ENCODE measurements at regions not wholly inside any gene's neighbourhood (a gene's known extent, or its start where the extent isn't known, plus 50 kb on each side); places are given as distances from the start of the nearest gene placed in this dataset.
"Not testable (repeated sequence)": the region's sequence is repeated elsewhere in the genome, so short reads cannot be mapped to it uniquely, and the experiment has no call there.

DNA sequence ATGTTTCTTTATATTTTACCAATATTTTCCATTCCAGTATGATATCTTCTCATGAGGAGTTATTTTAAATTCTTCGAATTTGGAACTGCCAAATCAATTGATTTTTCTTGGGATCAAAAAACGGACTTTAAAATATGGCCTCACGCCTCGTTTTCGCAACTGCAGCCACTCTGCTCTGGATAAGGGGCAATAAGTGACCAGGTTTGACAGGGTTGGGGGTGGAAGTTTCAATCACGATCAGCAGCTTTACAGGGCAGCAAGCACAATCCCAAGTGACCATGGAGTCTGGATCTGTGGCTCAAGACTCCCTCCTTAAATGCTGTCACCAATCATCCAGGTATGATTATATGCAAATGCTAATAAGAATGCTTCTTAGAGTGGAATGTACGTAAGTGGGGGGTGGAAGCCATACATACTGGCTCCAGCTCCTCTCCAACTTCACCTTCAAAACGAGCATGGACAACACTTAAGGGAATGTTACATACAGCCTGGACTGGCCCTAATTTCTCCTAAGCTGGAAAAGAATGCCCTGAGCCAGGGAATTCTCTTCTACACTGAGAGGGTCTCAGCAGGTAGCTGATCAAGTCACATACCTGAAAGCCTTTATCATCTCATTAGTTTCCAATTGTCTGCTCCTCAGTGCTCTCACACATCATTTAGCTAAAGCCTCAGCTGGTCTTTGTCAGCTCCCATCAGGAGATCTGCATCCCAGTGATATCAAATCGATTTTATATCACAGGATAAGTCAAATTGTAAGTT, 176.9 kb upstream of the DCAF8L1 start:
- H4K20me1 ChIP-seq (ENCODE audit: insufficient read depth): no peaks in the 10 kb centered on the region
- no peak overlapping the region for H3K9ac ChIP-seq
- no peak overlapping the region for H2AFZ ChIP-seq (ENCODE audit: low read depth)
- H3K27ac ChIP-seq: no peak overlapping the region
- TF ChIP-seq, protein P1, sequence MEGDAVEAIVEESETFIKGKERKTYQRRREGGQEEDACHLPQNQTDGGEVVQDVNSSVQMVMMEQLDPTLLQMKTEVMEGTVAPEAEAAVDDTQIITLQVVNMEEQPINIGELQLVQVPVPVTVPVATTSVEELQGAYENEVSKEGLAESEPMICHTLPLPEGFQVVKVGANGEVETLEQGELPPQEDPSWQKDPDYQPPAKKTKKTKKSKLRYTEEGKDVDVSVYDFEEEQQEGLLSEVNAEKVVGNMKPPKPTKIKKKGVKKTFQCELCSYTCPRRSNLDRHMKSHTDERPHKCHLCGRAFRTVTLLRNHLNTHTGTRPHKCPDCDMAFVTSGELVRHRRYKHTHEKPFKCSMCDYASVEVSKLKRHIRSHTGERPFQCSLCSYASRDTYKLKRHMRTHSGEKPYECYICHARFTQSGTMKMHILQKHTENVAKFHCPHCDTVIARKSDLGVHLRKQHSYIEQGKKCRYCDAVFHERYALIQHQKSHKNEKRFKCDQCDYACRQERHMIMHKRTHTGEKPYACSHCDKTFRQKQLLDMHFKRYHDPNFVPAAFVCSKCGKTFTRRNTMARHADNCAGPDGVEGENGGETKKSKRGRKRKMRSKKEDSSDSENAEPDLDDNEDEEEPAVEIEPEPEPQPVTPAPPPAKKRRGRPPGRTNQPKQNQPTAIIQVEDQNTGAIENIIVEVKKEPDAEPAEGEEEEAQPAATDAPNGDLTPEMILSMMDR (conservative IDR thresholded peaks at IDR 0.05; ENCODE audit: low read depth, low read length): no peak
- no peak overlapping the region for H3K4me2 ChIP-seq
- no peak overlapping the region for H3K4me3 ChIP-seq (IDR thresholded peaks at IDR 0.05; ENCODE audit: insufficient read depth, low read depth, low read length)
- no peaks in the 10 kb centered on the region for H3K36me3 ChIP-seq (ENCODE audit: insufficient read depth)
- H3K27me3 ChIP-seq (ENCODE audit: insufficient read depth, low read depth): no peaks in the 10 kb centered on the region
- H3K4me1 ChIP-seq (ENCODE audit: low read depth, poor library complexity, severe bottlenecking): no peaks in the 10 kb centered on the region
- H3K79me2 ChIP-seq (ENCODE audit: insufficient read depth, low read depth): no peaks in the 10 kb centered on the region

GRCh38 chrX:28152263-28152662, 171.0 kb upstream of the DCAF8L1 start:
- not testable (repeated sequence) for H2AFZ ChIP-seq (ENCODE audit: low read depth); H4K20me1 ChIP-seq (ENCODE audit: insufficient read depth); H3K4me1 ChIP-seq (ENCODE audit: low read depth, poor library complexity, severe bottlenecking); H3K79me2 ChIP-seq (ENCODE audit: insufficient read depth, low read depth); H3K4me3 ChIP-seq (IDR thresholded peaks at IDR 0.05; ENCODE audit: insufficient read depth, low read depth, low read length); H3K4me2 ChIP-seq; H3K27me3 ChIP-seq (ENCODE audit: insufficient read depth, low read depth); H3K9ac ChIP-seq; H3K27ac ChIP-seq; H3K36me3 ChIP-seq (ENCODE audit: insufficient read depth)

DNA sequence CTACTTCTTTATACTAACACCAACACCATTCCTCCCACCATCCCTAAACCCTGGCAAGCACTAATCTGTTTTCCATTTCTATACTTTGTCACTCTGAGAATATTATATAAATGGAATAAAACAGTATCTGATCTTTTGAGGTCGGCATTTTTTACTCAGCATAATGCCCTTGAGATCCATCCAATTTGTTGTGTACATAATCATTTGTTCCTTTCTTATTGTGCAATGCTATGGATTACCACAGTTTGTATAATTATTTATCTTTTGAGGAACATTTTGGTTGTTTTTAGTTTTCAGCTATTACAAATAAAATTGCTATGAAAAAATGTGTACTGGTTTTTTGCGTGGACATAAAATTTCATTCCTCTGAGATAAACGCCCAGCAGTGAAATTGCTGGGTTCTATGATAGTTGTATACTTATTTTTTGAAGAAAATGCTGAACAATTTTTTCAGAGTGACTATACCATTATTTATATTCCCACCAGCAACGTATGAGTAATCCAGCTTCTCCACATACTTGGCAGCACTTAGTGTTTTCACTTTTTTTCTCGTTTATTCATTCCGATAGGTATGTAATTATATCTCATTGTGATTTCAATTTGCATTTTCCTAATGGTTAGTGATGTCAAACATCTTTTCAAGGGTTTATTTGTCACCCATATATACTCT, 154.3 kb upstream of the DCAF8L1 start:
- Histone ChIP-seq H3K4me3 (IDR thresholded peaks at IDR 0.05; ENCODE audit: insufficient read depth, low read depth, low read length) (no peak overlapping the region), H3K4me2 (no peak overlapping the region), H3K27me3 (ENCODE audit: insufficient read depth, low read depth) (no peaks in the 10 kb centered on the region), H3K79me2 (ENCODE audit: insufficient read depth, low read depth) (no peaks in the 10 kb centered on the region), H3K36me3 (ENCODE audit: insufficient read depth) (no peaks in the 10 kb centered on the region), H3K9ac (no peak overlapping the region), H2AFZ (ENCODE audit: low read depth) (no peak overlapping the region), H3K27ac (no peak overlapping the region), H3K4me1 (ENCODE audit: low read depth, poor library complexity, severe bottlenecking) (peaks cover 22% of the 10 kb centered on the region), H4K20me1 (ENCODE audit: insufficient read depth) (no peaks in the 10 kb centered on the region)
- TF ChIP-seq, protein P1 (conservative IDR thresholded peaks at IDR 0.05; ENCODE audit: low read depth, low read length): no peak

DNA sequence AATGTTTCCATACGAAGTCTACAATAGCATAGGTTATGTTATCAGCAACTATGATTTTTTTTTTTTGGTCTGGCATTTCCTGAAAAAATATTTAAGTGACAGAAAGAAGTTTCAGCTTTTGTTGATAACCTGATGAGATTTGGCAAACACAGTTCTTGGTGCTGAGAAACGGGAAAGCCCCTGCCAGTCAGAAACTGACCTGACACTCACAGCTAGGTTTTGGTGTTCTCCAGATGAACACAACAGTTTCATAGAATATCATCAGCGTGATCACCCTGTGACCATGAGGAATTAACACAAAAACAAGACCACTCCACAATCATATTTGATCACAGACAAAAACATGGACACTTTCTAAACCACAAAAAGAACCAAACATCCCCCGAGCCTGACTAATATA, 152.5 kb upstream of the DCAF8L1 start:
- Histone ChIP-seq H3K27ac (peak overlapping the region; percentile 57), H2AFZ (ENCODE audit: low read depth) (peak overlapping the region; percentile 15; the same call in 1 of the 2 replicates)

More for the DNA sequence above, 152.5 kb upstream of the DCAF8L1 start:
- H4K20me1 ChIP-seq (ENCODE audit: insufficient read depth): no peaks in the 10 kb centered on the region
- peak overlapping the region; percentile 23; the same call in 1 of the 2 replicates for H3K4me2 ChIP-seq
- no peaks in the 10 kb centered on the region for H3K27me3 ChIP-seq (ENCODE audit: insufficient read depth, low read depth)
- no peak overlapping the region; the same call in 1 of the 2 replicates for H3K9ac ChIP-seq
- H3K36me3 ChIP-seq (ENCODE audit: insufficient read depth): no peaks in the 10 kb centered on the region
- peaks cover 22% of the 10 kb centered on the region for H3K4me1 ChIP-seq (ENCODE audit: low read depth, poor library complexity, severe bottlenecking)
- H3K79me2 ChIP-seq (ENCODE audit: insufficient read depth, low read depth): no peaks in the 10 kb centered on the region
- TF ChIP-seq, protein P1 (conservative IDR thresholded peaks at IDR 0.05; ENCODE audit: low read depth, low read length): no peak
- H3K4me3 ChIP-seq (IDR thresholded peaks at IDR 0.05; ENCODE audit: insufficient read depth, low read depth, low read length): no peak overlapping the region

Measured in KMS-11 (cell line).